Esophagus (tissue), 2 donors: ENCODE measurements at regions not wholly inside any gene's neighbourhood (a gene's known extent, or its start where the extent isn't known, plus 50 kb on each side); places are given as distances from the start of the nearest gene placed in this dataset.

Experiments
- H3K27ac ChIP-seq, 2 donors: one replicate each; pipeline ENCODE4 v1.5.1; 2013; ENCODE audit warnings: low read depth in 2 of 2, mild to moderate bottlenecking in 2 of 2, inconsistent platforms in 1 of 2, low read length in 1 of 2, moderate library complexity in 1 of 2
- H3K27me3 ChIP-seq, 2 donors: one replicate each; pipeline ENCODE4 v1.6.1; 2013; ENCODE audit warnings: low read length in 2 of 2, control low read depth in 1 of 2, mild to moderate bottlenecking in 1 of 2; ENCODE audit not compliant: insufficient read depth in 2 of 2, control insufficient read depth in 1 of 2
- H3K36me3 ChIP-seq, 2 donors: one replicate each; pipeline ENCODE4 v1.6.1; 2013; ENCODE audit warnings: low read length in 1 of 2; ENCODE audit not compliant: control insufficient read depth in 2 of 2, insufficient read depth in 2 of 2
- H3K4me1 ChIP-seq, 2 donors: one replicate each; pipeline ENCODE4 v1.6.1; 2013; ENCODE audit warnings: low read length in 1 of 2; ENCODE audit not compliant: control insufficient read depth in 2 of 2, insufficient read depth in 2 of 2
- H3K4me3 ChIP-seq, 2 donors: one replicate each; pipeline ENCODE4 v1.5.1; 2013; ENCODE audit warnings: low read length in 2 of 2, mild to moderate bottlenecking in 2 of 2, low read depth in 1 of 2, moderate library complexity in 1 of 2
- H3K9me3 ChIP-seq, 2 donors: one replicate each; pipeline ENCODE4 v1.6.1; 2013; ENCODE audit warnings: mild to moderate bottlenecking in 2 of 2, low read depth in 1 of 2, low read length in 1 of 2, moderate library complexity in 1 of 2; ENCODE audit not compliant: control insufficient read depth in 2 of 2, insufficient read depth in 1 of 2
- WGBS, 2 donors: extraction: QIAGEN DNeasy Blood & Tissue Kit; methylation state at CpG; one replicate each; pipeline ENCODE4 v1.1.7; 2013; 5-methylcytosine and 5-hydroxymethylcytosine counted together
- donor health status: healthy with polysubstance abuse.
- donor health status: Bipolar disorder and iron deficiency.

DNA sequence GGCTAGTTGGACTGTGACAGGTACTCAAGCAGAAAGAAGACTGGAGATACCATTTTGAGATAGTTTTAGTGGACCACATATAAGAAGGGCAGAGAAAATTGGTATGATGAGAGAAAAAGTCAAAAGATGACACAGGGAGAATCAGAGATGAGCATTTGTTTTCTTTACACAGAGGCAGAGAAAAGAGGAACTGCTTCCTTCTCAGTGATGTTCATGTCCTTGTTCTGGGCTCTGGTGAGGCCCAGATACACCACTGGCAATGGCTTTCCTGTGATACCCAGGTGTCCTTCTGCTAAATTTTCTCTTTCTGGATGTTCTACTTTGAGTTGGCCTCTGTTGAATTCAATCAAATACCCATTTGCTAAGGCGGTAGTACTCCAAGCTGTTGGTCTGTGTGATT, 1782.7 kb upstream of the SEL1L start:
- Histone ChIP-seq H3K4me1 (no peaks in the 10 kb centered on the region), H3K27ac (no peak overlapping the region), H3K36me3 (no peaks in the 10 kb centered on the region), H3K4me3 (no peak overlapping the region), H3K27me3 (no peaks in the 10 kb centered on the region), H3K9me3 (no peaks in the 10 kb centered on the region)
- WGBS, 2 donors = 89 to 95% methylated on average over 1 of the region's 1 CpG

DNA sequence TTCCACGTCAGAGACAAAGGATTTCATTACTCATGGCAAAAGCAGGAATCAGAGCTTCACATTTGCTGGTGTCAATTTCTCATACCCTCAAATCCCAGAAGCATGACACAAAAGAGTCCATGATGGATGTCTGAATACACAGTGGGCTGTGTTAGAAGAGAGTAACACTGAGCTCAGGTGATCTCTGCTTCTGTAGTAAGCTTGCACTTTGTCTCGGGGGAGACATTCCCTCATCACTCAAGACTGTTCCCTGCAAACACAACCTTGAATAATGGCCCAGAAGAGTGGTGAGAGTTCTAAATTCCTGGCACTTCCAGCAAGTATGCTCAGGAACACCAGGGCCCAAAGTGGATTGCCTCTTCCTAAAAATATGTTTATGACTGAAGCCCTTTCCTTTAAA, 1787.2 kb upstream of the SEL1L start:
- Histone ChIP-seq H3K4me1 (no peaks in the 10 kb centered on the region), H3K27me3 (no peaks in the 10 kb centered on the region)
- 73 to 78% methylated on average over 2 of the region's 2 CpGs for WGBS, 2 donors

DNA sequence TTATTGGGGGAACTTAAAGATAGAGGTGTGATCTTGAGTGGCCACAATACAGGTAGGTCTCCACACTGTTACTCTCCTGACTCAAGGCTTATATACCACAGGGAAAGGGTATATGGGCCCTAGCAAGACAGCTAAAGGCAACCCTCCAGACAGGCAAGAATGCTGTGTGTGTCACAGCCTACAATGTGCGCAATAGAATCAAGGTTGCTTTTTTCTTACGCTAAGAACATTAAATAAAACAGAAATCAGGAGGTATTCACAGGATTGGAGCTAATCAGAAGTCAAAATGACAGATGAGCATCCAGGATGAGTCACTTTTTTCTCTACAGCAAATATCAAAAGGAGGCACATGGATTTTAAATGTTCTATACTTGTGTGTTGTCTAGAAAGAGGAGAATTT, 1797.9 kb upstream of the SEL1L start:
- no peaks in the 10 kb centered on the region for H3K36me3 ChIP-seq
- H3K9me3 ChIP-seq = no peaks in the 10 kb centered on the region
- no peak overlapping the region for H3K4me3 ChIP-seq
- no peaks in the 10 kb centered on the region for H3K27me3 ChIP-seq
- WGBS, 2 donors = 95 to 96% methylated on average over 2 of the region's 2 CpGs
- H3K4me1 ChIP-seq = no peaks in the 10 kb centered on the region
- no peak overlapping the region for H3K27ac ChIP-seq

More for the DNA sequence above, 1787.2 kb upstream of the SEL1L start:
- no peaks in the 10 kb centered on the region for H3K9me3 ChIP-seq
- no peaks in the 10 kb centered on the region for H3K36me3 ChIP-seq
- H3K4me3 ChIP-seq = no peak overlapping the region
- no peak overlapping the region for H3K27ac ChIP-seq

DNA sequence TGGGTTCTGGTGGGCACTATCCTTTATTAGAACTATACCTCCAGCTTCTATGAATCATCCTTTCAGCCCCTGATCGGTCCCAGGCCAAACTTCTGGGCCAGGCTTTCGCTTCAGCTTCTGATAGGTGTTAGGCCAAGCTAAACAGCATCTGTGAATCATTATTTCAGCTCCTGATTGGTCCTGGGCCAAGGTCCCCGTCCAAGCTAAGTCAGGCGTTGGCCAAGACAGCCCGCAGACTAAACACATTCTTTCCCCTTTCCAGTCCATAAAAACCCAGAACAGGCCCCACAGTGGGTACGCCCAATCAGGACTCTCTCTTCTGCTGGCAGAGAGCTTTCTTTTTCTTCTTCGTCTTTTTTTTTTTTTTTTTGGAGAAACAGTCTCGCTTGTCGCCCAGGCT, 1808.9 kb upstream of the SEL1L start:
- H3K27me3 ChIP-seq = no peaks in the 10 kb centered on the region
- no peak overlapping the region for H3K4me3 ChIP-seq
- no peaks in the 10 kb centered on the region for H3K9me3 ChIP-seq
- no peaks in the 10 kb centered on the region for H3K4me1 ChIP-seq
- 67 to 77% methylated on average over 8 to 9 of the region's 9 CpGs for WGBS, 2 donors
- H3K27ac ChIP-seq = no peak overlapping the region
- no peaks in the 10 kb centered on the region for H3K36me3 ChIP-seq

DNA sequence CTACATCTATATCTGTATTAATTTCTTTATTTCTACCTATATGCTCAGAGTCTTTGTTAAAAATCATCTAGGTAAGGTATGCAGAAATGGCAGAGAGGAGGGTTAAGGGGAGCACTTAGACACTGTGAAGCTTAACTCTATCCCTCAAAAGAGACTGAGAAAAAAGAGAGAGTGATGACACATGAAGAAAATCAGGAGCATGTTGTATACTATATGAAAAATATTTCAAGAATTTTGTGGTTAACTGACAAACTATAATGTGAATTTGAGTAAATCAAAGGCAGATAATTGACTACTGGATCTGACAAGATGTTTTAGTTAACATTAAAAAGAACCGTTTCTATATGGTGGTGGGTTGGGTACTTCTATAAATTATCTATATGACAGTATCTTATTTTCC, 1814.2 kb upstream of the SEL1L start:
- 38 to 44% methylated on average over 1 of the region's 1 CpG for WGBS, 2 donors
- Histone ChIP-seq H3K9me3 (no peaks in the 10 kb centered on the region), H3K27ac (no peak overlapping the region), H3K27me3 (no peaks in the 10 kb centered on the region), H3K4me3 (no peak overlapping the region), H3K4me1 (no peaks in the 10 kb centered on the region), H3K36me3 (no peaks in the 10 kb centered on the region)

DNA sequence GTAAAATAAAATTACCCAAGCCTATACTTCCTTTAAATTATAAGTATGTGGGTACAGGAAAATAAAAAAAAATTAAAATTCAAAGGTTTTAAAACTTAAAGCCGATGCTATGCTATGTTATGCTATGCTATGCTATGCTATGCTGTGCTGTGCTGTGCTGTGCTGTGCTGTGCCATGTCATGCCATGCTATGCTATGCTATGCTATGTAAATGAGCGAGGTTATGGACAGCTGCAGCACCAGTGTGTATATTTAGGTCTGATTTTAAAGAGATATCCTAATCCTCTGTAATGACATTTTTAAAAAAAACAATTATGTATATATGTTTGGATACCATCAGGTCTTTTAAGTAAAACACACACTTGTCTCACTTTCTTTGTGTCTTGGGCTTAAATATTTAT, 1822.0 kb upstream of the SEL1L start:
- Histone ChIP-seq H3K27me3 (no peaks in the 10 kb centered on the region), H3K4me3 (no peak overlapping the region)
- WGBS, 2 donors = 71 to 86% methylated on average over 2 of the region's 2 CpGs

DNA sequence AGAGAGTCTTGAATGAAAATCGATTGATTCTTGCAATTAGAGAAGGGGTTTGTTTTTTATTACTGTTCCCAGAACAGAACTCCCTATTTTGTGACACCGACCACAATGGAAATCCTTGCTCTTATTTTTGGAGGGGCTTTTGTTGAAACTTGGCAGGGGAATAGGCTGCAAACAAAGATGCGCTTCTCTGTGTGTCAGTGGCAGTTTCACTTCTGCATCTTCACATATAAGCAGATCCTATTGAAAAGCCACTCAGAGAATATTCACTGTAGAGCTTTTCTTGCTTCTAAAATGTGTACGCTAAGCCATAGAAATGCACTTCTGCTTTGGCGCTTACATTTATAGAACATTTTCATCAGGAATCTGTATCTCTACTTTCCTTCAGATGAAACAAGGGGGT, 1822.4 kb upstream of the SEL1L start:
- no peaks in the 10 kb centered on the region for H3K27me3 ChIP-seq
- no peak overlapping the region for H3K4me3 ChIP-seq
- 86 to 89% methylated on average over 5 of the region's 5 CpGs for WGBS, 2 donors
- no peak overlapping the region for H3K27ac ChIP-seq
- H3K4me1 ChIP-seq = no peaks in the 10 kb centered on the region
- H3K36me3 ChIP-seq = no peaks in the 10 kb centered on the region
- no peaks in the 10 kb centered on the region for H3K9me3 ChIP-seq

More for the DNA sequence above, 1822.0 kb upstream of the SEL1L start:
- Histone ChIP-seq H3K4me1 (no peaks in the 10 kb centered on the region), H3K27ac (no peak overlapping the region), H3K36me3 (no peaks in the 10 kb centered on the region), H3K9me3 (no peaks in the 10 kb centered on the region)

DNA sequence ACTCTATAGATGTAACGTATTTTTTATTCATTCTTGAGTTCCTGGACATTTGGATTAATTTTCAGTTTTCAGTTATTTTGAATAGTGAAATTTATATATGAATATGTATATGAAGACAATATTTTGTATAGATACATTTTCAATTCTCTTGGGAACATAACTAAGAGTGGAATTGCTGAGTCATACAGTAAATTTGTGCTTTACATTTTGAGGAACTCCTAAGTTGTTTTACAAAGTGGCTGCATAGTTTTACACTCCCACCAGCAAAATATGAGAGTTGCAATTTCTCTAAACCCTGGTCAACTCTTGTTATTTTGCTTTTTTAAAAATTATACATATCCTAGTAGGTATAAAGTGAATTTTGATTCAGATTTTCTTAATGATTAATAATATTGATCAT, 1838.6 kb upstream of the SEL1L start:
- Histone ChIP-seq H3K9me3 (no peaks in the 10 kb centered on the region), H3K27ac (no peak overlapping the region), H3K4me3 (no peak overlapping the region), H3K4me1 (no peaks in the 10 kb centered on the region), H3K36me3 (no peaks in the 10 kb centered on the region), H3K27me3 (no peaks in the 10 kb centered on the region)
- 70 to 72% methylated on average over 1 of the region's 1 CpG for WGBS, 2 donors

DNA sequence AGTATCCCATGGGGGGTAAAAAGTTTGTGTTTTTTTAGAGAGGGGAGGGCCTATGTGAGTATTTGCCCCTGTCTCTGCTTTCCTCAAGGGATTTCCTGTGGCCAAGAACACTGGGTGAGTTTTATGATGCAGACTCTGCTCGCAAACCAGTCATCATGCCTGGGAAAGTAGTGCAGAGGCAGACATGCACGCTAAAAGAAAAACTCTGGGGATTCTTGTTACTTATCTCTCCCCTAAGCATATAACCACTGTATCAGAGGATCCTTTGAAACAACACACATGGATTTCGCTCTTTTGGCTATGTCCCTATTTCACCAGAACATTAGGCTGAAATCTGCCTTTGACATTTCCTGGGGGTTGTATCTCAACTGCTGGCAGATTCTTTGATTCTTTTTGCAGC, 1845.8 kb upstream of the SEL1L start:
- H3K9me3 ChIP-seq = no peaks in the 10 kb centered on the region
- WGBS, 2 donors = 70 to 72% methylated on average over 3 of the region's 3 CpGs
- H3K4me3 ChIP-seq = no peak overlapping the region
- no peaks in the 10 kb centered on the region for H3K27me3 ChIP-seq
- H3K4me1 ChIP-seq = no peaks in the 10 kb centered on the region
- H3K27ac ChIP-seq = no peak overlapping the region
- no peaks in the 10 kb centered on the region for H3K36me3 ChIP-seq

DNA sequence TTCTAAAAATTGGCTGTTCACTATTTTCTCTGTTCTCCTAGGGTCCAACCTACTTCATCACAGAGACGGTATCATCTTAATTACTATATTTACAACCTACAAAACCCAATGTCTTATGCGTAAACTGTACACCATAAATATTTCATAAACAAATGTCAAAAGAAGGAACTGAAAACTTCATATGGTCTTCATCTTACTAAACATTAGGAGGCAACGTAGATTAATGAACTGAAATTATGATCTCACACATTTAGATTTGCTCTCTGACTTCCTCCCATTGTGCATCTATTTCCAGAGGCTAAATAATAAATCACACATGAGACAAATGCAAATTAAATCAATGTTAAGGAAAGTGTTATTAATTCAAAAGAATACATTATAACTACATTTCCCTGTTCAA, 1850.6 kb upstream of the SEL1L start:
- H3K9me3 ChIP-seq = no peaks in the 10 kb centered on the region
- no peak overlapping the region for H3K27ac ChIP-seq
- no peak overlapping the region for H3K4me3 ChIP-seq
- H3K27me3 ChIP-seq = no peaks in the 10 kb centered on the region
- 69 to 75% methylated on average over 3 of the region's 3 CpGs for WGBS, 2 donors
- no peaks in the 10 kb centered on the region for H3K4me1 ChIP-seq
- no peaks in the 10 kb centered on the region for H3K36me3 ChIP-seq
